Esophagus (tissue), 2 donors: ENCODE measurements at regions not wholly inside any gene's neighbourhood (a gene's known extent, or its start where the extent isn't known, plus 50 kb on each side); places are given as distances from the start of the nearest gene placed in this dataset.

Source experiments
- H3K27ac ChIP-seq, 2 donors: one replicate each; pipeline ENCODE4 v1.5.1; 2013; ENCODE audit warnings: low read depth in 2 of 2, mild to moderate bottlenecking in 2 of 2, inconsistent platforms in 1 of 2, low read length in 1 of 2, moderate library complexity in 1 of 2
- H3K27me3 ChIP-seq, 2 donors: one replicate each; pipeline ENCODE4 v1.6.1; 2013; ENCODE audit warnings: low read length in 2 of 2, control low read depth in 1 of 2, mild to moderate bottlenecking in 1 of 2; ENCODE audit not compliant: insufficient read depth in 2 of 2, control insufficient read depth in 1 of 2
- H3K36me3 ChIP-seq, 2 donors: one replicate each; pipeline ENCODE4 v1.6.1; 2013; ENCODE audit warnings: low read length in 1 of 2; ENCODE audit not compliant: control insufficient read depth in 2 of 2, insufficient read depth in 2 of 2
- H3K4me1 ChIP-seq, 2 donors: one replicate each; pipeline ENCODE4 v1.6.1; 2013; ENCODE audit warnings: low read length in 1 of 2; ENCODE audit not compliant: control insufficient read depth in 2 of 2, insufficient read depth in 2 of 2
- H3K4me3 ChIP-seq, 2 donors: one replicate each; pipeline ENCODE4 v1.5.1; 2013; ENCODE audit warnings: low read length in 2 of 2, mild to moderate bottlenecking in 2 of 2, low read depth in 1 of 2, moderate library complexity in 1 of 2
- H3K9me3 ChIP-seq, 2 donors: one replicate each; pipeline ENCODE4 v1.6.1; 2013; ENCODE audit warnings: mild to moderate bottlenecking in 2 of 2, low read depth in 1 of 2, low read length in 1 of 2, moderate library complexity in 1 of 2; ENCODE audit not compliant: control insufficient read depth in 2 of 2, insufficient read depth in 1 of 2
- WGBS, 2 donors: extraction: QIAGEN DNeasy Blood & Tissue Kit; methylation state at CpG; one replicate each; pipeline ENCODE4 v1.1.7; 2013; 5-methylcytosine and 5-hydroxymethylcytosine counted together
- donor health status: healthy with polysubstance abuse.
- donor health status: Bipolar disorder and iron deficiency.

GRCh38 chr1:221813887-221814286, 72.0 kb upstream of the DUSP10 start:
- Histone ChIP-seq H3K4me3 (no peak overlapping the region), H3K9me3 (no peaks in the 10 kb centered on the region), H3K27ac (no peak overlapping the region), H3K4me1 (peaks cover 0 to 3% of the 10 kb centered on the region in 2 donors), H3K27me3 (no peaks in the 10 kb centered on the region), H3K36me3 (no peaks in the 10 kb centered on the region)
- WGBS, 2 donors: 41 to 52% methylated on average over 1 of the region's 1 CpG

- H3K4me3 ChIP-seq: no peak overlapping the region
- H3K36me3 ChIP-seq: no peaks in the 10 kb centered on the region
- H3K9me3 ChIP-seq: no peaks in the 10 kb centered on the region
- H3K4me1 ChIP-seq: peaks cover 0 to 3% of the 10 kb centered on the region in 2 donors
- 87 to 89% methylated on average over 8 of the region's 8 CpGs for WGBS, 2 donors
- H3K27me3 ChIP-seq: no peaks in the 10 kb centered on the region
- H3K27ac ChIP-seq: no peak overlapping the region
Measured at GRCh38 chr1:221812905-221813597, 71.2 kb upstream of the DUSP10 start.

- Histone ChIP-seq H3K9me3 (no peaks in the 10 kb centered on the region), H3K36me3 (no peaks in the 10 kb centered on the region), H3K27me3 (no peaks in the 10 kb centered on the region), H3K4me3 (no peak overlapping the region), H3K4me1 (peaks cover 0 to 3% of the 10 kb centered on the region in 2 donors), H3K27ac (no peak overlapping the region)
- 85 to 95% methylated on average over 2 of the region's 2 CpGs for WGBS, 2 donors
Measured at GRCh38 chr1:221812088-221812752, 70.3 kb upstream of the DUSP10 start.

- Histone ChIP-seq H3K27ac (peak overlapping the region; percentile 1 to 57), H3K36me3 (no peaks in the 10 kb centered on the region), H3K27me3 (no peaks in the 10 kb centered on the region), H3K9me3 (no peaks in the 10 kb centered on the region), H3K4me1 (peaks cover 0 to 3% of the 10 kb centered on the region in 2 donors), H3K4me3 (no peak overlapping the region)
- WGBS, 2 donors: 57 to 68% methylated on average over 2 of the region's 2 CpGs
Measured at GRCh38 chr1:221810406-221810805, 68.5 kb upstream of the DUSP10 start.

GRCh38 chr1:221809091-221810029, 67.5 kb upstream of the DUSP10 start:
- no peaks in the 10 kb centered on the region for H3K9me3 ChIP-seq
- no peaks in the 10 kb centered on the region for H3K27me3 ChIP-seq
- H3K4me1 ChIP-seq: peaks cover 0 to 3% of the 10 kb centered on the region in 2 donors
- H3K4me3 ChIP-seq: no peak overlapping the region
- H3K36me3 ChIP-seq: no peaks in the 10 kb centered on the region
- no peak overlapping the region for H3K27ac ChIP-seq
- 51 to 67% methylated on average over 12 of the region's 12 CpGs for WGBS, 2 donors

GRCh38 chr1:221806984-221807383, 65.1 kb upstream of the DUSP10 start:
- Histone ChIP-seq H3K4me1 (peaks cover 0 to under 1% of the 10 kb centered on the region in 2 donors), H3K27me3 (no peaks in the 10 kb centered on the region), H3K9me3 (no peaks in the 10 kb centered on the region), H3K36me3 (no peaks in the 10 kb centered on the region), H3K4me3 (no peak overlapping the region), H3K27ac (no peak overlapping the region)

- Histone ChIP-seq H3K4me3 (no peak overlapping the region), H3K36me3 (no peaks in the 10 kb centered on the region), H3K9me3 (no peaks in the 10 kb centered on the region), H3K27me3 (no peaks in the 10 kb centered on the region), H3K27ac (no peak overlapping the region), H3K4me1 (no peaks in the 10 kb centered on the region)
- WGBS, 2 donors: 90 to 100% methylated on average over 1 of the region's 1 CpG
Measured at GRCh38 chr1:221806236-221806635, 64.3 kb upstream of the DUSP10 start.

- no peaks in the 10 kb centered on the region for H3K36me3 ChIP-seq
- H3K4me1 ChIP-seq: no peaks in the 10 kb centered on the region
- H3K9me3 ChIP-seq: no peaks in the 10 kb centered on the region
- 95 to 97% methylated on average over 1 of the region's 1 CpG for WGBS, 2 donors
- no peak overlapping the region for H3K27ac ChIP-seq
- H3K4me3 ChIP-seq: no peak overlapping the region
- H3K27me3 ChIP-seq: no peaks in the 10 kb centered on the region
Measured at GRCh38 chr1:221805121-221805520, 63.2 kb upstream of the DUSP10 start.

- Histone ChIP-seq H3K27ac (no peak overlapping the region), H3K4me1 (no peaks in the 10 kb centered on the region), H3K9me3 (no peaks in the 10 kb centered on the region), H3K36me3 (no peaks in the 10 kb centered on the region), H3K4me3 (no peak overlapping the region), H3K27me3 (no peaks in the 10 kb centered on the region)
- 50 to 60% methylated on average over 3 of the region's 3 CpGs for WGBS, 2 donors
Measured at GRCh38 chr1:221804303-221804702, 62.4 kb upstream of the DUSP10 start.
